ENCODE measurements at regions not wholly inside any gene's neighbourhood (a gene's known extent, or its start where the extent isn't known, plus 50 kb on each side); places are given as distances from the start of the nearest gene placed in this dataset.

DNA sequence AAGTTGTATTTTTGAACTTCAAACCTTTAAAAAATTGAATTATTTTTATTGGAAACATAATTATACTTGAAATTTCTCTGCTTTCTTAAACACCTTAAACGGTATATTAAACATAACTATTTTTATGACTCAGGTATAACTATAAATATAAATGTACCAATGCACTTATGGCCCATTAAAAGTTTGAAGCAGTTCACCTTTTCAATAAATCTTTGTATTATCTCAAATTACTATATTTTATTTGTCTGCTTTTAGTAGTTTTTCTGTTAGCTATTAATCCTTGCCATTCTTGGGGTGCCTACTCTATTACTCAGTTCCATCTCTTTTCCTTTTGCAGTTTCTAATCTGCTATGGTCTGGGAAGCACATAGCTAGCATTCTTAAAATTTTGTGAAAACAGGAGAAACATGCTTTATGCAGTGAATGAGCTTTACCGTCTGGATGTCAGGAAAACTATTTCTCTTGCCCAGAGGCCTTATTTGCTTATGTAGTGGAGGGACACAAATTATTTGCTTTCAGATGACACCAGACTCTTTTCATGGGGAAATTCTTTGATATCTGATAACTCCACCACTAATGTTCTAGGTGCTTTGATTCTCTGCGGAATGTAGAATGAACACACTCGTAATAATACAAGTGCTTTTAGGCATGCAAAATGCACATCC lies 378.9 kb upstream of the CITED2 start:
- Mint-ChIP-seq H3K4me3 (no peak overlapping the region), H3K4me1 (peaks cover 62% of the 10 kb centered on the region), H3K27me3 (ENCODE audit: low read depth) (no peaks in the 10 kb centered on the region), H3K27ac (peak overlapping the region; percentile 42 to 89 (median 76)), H3K9me3 (no peaks in the 10 kb centered on the region), H3K36me3 (ENCODE audit: low read depth) (no peaks in the 10 kb centered on the region)
- TF ChIP-seq, protein P1, sequence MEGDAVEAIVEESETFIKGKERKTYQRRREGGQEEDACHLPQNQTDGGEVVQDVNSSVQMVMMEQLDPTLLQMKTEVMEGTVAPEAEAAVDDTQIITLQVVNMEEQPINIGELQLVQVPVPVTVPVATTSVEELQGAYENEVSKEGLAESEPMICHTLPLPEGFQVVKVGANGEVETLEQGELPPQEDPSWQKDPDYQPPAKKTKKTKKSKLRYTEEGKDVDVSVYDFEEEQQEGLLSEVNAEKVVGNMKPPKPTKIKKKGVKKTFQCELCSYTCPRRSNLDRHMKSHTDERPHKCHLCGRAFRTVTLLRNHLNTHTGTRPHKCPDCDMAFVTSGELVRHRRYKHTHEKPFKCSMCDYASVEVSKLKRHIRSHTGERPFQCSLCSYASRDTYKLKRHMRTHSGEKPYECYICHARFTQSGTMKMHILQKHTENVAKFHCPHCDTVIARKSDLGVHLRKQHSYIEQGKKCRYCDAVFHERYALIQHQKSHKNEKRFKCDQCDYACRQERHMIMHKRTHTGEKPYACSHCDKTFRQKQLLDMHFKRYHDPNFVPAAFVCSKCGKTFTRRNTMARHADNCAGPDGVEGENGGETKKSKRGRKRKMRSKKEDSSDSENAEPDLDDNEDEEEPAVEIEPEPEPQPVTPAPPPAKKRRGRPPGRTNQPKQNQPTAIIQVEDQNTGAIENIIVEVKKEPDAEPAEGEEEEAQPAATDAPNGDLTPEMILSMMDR (IDR thresholded peaks at IDR 0.05; ENCODE audit: unreplicated experiment in 3 of 3): no peak

DNA sequence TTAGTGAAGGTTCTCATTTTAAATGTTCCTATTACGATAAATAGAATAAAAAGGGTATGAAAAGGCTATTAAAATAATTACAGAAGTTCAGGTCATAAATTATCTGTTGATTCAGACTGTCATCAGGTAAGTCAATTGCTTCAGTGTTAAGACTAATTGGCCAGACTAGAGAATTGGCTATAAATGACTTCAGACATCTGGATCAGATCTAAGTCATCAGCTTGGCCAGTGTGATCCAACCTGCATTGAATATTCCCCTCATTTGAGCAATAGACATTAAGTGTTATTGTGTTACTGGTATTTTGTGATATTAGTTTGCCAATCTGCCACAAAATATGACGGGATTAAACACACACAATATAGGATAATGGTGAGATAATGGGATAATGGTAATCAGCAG lies 377.6 kb upstream of the CITED2 start:
- no peak overlapping the region for H3K27ac Mint-ChIP-seq
- peaks cover 50% of the 10 kb centered on the region for H3K4me1 Mint-ChIP-seq
- no peaks in the 10 kb centered on the region for H3K9me3 Mint-ChIP-seq
- TF ChIP-seq, protein P1 (IDR thresholded peaks at IDR 0.05; ENCODE audit: unreplicated experiment in 3 of 3): no peak
- H3K36me3 Mint-ChIP-seq (ENCODE audit: low read depth): no peaks in the 10 kb centered on the region
- no peak overlapping the region for H3K4me3 Mint-ChIP-seq
- H3K27me3 Mint-ChIP-seq (ENCODE audit: low read depth): no peaks in the 10 kb centered on the region

DNA sequence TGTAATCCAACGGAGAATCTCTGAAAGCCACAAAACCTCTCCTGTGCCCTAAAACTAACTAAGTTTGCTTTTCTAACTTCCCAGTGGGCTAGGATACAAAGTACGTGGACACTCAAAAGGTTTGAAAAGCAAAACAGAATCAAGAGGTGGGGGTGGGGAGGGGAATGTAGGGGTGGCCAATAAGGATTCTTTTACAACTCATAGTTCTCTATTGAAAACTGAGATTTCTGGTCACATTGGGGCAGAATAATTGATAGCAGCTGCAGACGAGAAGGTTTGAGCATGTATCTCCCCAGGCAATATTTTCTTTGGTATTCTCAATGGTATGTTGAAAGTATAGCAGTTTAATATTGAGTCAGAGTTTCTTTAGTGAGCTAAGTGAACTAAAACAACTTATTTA lies 376.7 kb upstream of the CITED2 start:
- TF ChIP-seq, protein P1 (IDR thresholded peaks at IDR 0.05; ENCODE audit: unreplicated experiment in 3 of 3): no peak
- H3K27ac Mint-ChIP-seq: peak overlapping the region; percentile 27 to 74 (median 67)
- peaks cover 49% of the 10 kb centered on the region for H3K4me1 Mint-ChIP-seq
- no peaks in the 10 kb centered on the region for H3K27me3 Mint-ChIP-seq (ENCODE audit: low read depth)
- H3K36me3 Mint-ChIP-seq (ENCODE audit: low read depth): no peaks in the 10 kb centered on the region
- no peaks in the 10 kb centered on the region for H3K9me3 Mint-ChIP-seq
- no peak overlapping the region for H3K4me3 Mint-ChIP-seq

DNA sequence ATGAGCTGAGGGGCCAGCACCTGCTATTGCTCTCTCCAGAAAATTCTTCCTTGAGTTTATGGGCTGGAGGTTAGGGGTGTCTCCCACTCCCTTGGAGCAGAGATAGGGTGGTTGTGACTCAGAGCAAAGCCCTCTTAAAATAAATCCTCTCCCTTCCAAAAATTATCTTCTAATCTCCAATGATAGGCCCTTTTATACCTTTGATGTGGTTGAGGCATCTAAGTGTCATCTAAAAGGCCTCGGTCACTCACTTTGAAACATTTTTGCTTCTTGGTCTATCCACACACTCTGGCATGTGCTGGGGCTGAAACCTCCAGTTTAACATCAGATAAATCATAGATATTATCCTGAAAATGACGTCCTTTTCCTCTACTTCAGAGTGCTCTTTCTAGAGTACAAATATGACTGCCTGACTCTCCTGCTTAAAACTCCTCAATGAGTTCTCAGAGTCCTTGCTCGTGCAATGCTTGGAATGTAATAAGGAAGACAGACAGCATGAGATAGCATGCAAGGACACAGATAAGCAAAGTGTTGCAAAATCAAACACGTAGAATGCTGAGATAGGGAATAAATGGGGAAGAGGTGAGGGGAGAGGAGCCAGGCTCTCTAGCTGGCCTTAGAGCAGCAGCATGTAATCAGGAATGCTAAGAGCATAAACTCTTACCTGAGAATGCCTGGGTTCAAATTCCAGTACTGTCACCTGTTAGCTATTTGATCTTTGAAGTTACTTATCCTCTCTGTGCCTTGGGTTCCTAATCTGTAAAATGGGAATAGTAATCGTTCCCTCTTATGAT lies 374.1 kb upstream of the CITED2 start:
- H3K27ac Mint-ChIP-seq: peak overlapping the region in 2 of 3 experiments; percentile 13 to 55
- H3K27me3 Mint-ChIP-seq (ENCODE audit: low read depth): no peaks in the 10 kb centered on the region
- no peaks in the 10 kb centered on the region for H3K9me3 Mint-ChIP-seq
- H3K4me1 Mint-ChIP-seq: peaks cover 38% of the 10 kb centered on the region
- H3K4me3 Mint-ChIP-seq: no peak overlapping the region
- no peaks in the 10 kb centered on the region for H3K36me3 Mint-ChIP-seq (ENCODE audit: low read depth)
- TF ChIP-seq, protein P1 (IDR thresholded peaks at IDR 0.05; ENCODE audit: unreplicated experiment in 3 of 3): no peak

DNA sequence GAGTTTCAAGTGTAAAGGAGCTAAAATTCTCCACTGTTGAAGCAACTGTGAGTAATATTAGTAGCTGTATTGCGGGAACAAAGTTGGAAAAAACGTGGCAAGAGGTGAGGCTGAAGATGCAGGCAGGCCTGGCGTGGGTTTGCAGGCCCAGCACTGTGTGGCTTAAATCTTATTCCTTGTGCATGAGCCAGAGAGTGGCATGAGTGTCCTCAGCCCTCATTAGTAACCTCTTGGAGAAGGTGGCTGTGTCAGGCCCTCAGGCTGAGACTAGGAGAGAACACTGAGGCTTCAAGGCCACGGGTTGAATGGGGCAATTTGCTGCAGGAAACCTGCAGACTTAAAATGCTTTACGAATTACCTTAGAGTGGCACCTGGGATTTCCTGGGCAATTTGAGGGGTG lies 372.7 kb upstream of the CITED2 start:
- Mint-ChIP-seq H3K36me3 (ENCODE audit: low read depth) (no peaks in the 10 kb centered on the region), H3K27me3 (ENCODE audit: low read depth) (no peaks in the 10 kb centered on the region), H3K9me3 (no peaks in the 10 kb centered on the region), H3K4me1 (peaks cover 37% of the 10 kb centered on the region), H3K4me3 (no peak overlapping the region), H3K27ac (no peak overlapping the region)
- TF ChIP-seq, protein P1 (IDR thresholded peaks at IDR 0.05; ENCODE audit: unreplicated experiment in 3 of 3): no peak

Measured in nephron (organoid).